HCT116 (cell line): ENCODE measurements at regions not wholly inside any gene's neighbourhood (a gene's known extent, or its start where the extent isn't known, plus 50 kb on each side); places are given as distances from the start of the nearest gene placed in this dataset.

Experiments used
- ATAC-seq: fragments of 200-7000 bp; cut with Tn5 transposase; 2 replicates; pipeline ENCODE4 v1.9.1; 2020; ENCODE audit warnings: mild to moderate bottlenecking, moderate library complexity
- BruUV-seq: library from RNA; stranded (reverse); fragments of 400-500 nt; replicated peaks from 2 replicates; lab custom pipeline; 2021; lab: Mats Ljungman, UMichigan
- CTCF ChIA-PET: fragments of 300-600 bp; sonication (Branson Sonifier 250); formaldehyde crosslinking; loops from one replicate; lab custom pipeline; 2021; ENCODE audit warnings: antibody characterized with exemption; lab: Charles Lee
- POLR2A ChIA-PET: fragments of 300-600, 350-600 bp; sonication (Branson Sonifier 250); formaldehyde crosslinking; loops from one replicate; lab custom pipeline; 2021; ENCODE audit warnings: antibody characterized with exemption; lab: Charles Lee
- RAD21 ChIA-PET, 2 experiments: fragments of 300-600 bp; sonication (Branson Sonifier 250); formaldehyde crosslinking; loops; one replicate each; lab custom pipeline; 2023; ENCODE audit warnings: low total read pairs in 2 of 2; ENCODE audit not compliant: uncharacterized antibody in 2 of 2, unreplicated experiment in 2 of 2, low non-redundant PET in 1 of 2; lab: Charles Lee
- DNase-seq: peaks from one replicate; pipeline ENCODE4 v3.0.0-alpha.2; 2010; ENCODE audit warnings: low read depth, low spot score
- H2AFZ ChIP-seq: fragments of 200-600 bp; shearing (Covaris generic), sonication (generic); 2 replicates; pipeline ENCODE4 v1.6.1; 2017; ENCODE audit warnings: low read depth, mixed run types, mixed read lengths, antibody characterized with exemption, low read length; ENCODE audit not compliant: poor library complexity, severe bottlenecking
- H3K27ac ChIP-seq: 2 replicates; pipeline ENCODE4 v1.5.1; 2012; ENCODE audit warnings: low read depth, low read length
- H3K27me3 ChIP-seq: fragments of 200-600 bp; sonication (generic); 2 replicates; pipeline ENCODE4 v1.6.1; 2016; ENCODE audit warnings: mixed run types, low read length, mixed read lengths; ENCODE audit not compliant: insufficient read depth
- H3K36me3 ChIP-seq, 2 experiments: fragments of 200-500 bp in 1 of 2; fragments of 200-600 bp in 1 of 2; sonication (Bioruptor generic) in 1 of 2; sonication (generic) in 1 of 2; 2 replicates each; pipeline versions ENCODE4 v1.5.1 to v1.6.1; 2014 to 2016; ENCODE audit warnings: low read length in 2 of 2, inconsistent platforms in 1 of 2, mixed read lengths in 1 of 2, mixed run types in 1 of 2; ENCODE audit not compliant: insufficient read depth in 2 of 2, control insufficient read depth in 1 of 2
- H3K4me1 ChIP-seq, 2 experiments: fragments of 200-600 bp in 1 of 2; sonication (generic) in 1 of 2; 2 replicates each; pipeline versions ENCODE4 v1.5.1 to v1.6.1; 2012 to 2017; ENCODE audit warnings: low read length in 2 of 2, inconsistent platforms in 1 of 2, mild to moderate bottlenecking in 1 of 2, mixed read lengths in 1 of 2, mixed run types in 1 of 2, moderate library complexity in 1 of 2; ENCODE audit not compliant: insufficient read depth in 2 of 2, control insufficient read depth in 1 of 2
- H3K4me2 ChIP-seq: fragments of 200-600 bp; sonication (generic); 2 replicates; pipeline ENCODE4 v1.6.1; 2017; ENCODE audit warnings: mixed run types, low read length, mixed read lengths
- H3K4me3 ChIP-seq, 2 experiments: fragments of 200-600 bp in 1 of 2; sonication (generic) in 1 of 2; replicated peaks in 1 of 2; 2 replicates each; pipeline ENCODE4 v1.5.1; 2011 to 2016; ENCODE audit warnings: low read length in 2 of 2, control low read depth in 1 of 2, low read depth in 1 of 2, mild to moderate bottlenecking in 1 of 2, mixed read lengths in 1 of 2, mixed run types in 1 of 2
- H3K79me2 ChIP-seq: fragments of 200-600 bp; sonication (generic); 2 replicates; pipeline ENCODE4 v1.6.1; 2017; ENCODE audit warnings: mild to moderate bottlenecking, mixed run types, low read length, moderate library complexity, mixed read lengths; ENCODE audit not compliant: insufficient read depth
- H3K9ac ChIP-seq: fragments of 200-600 bp; sonication (generic); 2 replicates; pipeline ENCODE4 v1.6.1; 2016; ENCODE audit warnings: low read length, mixed read lengths
- H3K9me2 ChIP-seq: fragments of 200-600 bp; sonication (generic), shearing (Covaris generic); 2 replicates; pipeline ENCODE4 v1.6.1; 2017; ENCODE audit warnings: mixed run types, mild to moderate bottlenecking, moderate library complexity; ENCODE audit not compliant: insufficient read depth
- H3K9me3 ChIP-seq, 2 experiments: fragments of 200-500 bp in 1 of 2; fragments of 200-600 bp in 1 of 2; sonication (Bioruptor generic) in 1 of 2; sonication (generic) in 1 of 2; 2 replicates each; pipeline ENCODE4 v1.6.1; 2014 to 2017; ENCODE audit warnings: low read length in 2 of 2, mixed read lengths in 2 of 2, inconsistent platforms in 1 of 2, low read depth in 1 of 2, mild to moderate bottlenecking in 1 of 2, mixed run types in 1 of 2, moderate library complexity in 1 of 2; ENCODE audit not compliant: control insufficient read depth in 1 of 2, insufficient read depth in 1 of 2
- H4K20me1 ChIP-seq: fragments of 200-600 bp; sonication (generic), shearing (Covaris generic); 2 replicates; pipeline ENCODE4 v1.6.1; 2017; ENCODE audit warnings: mixed run types, mild to moderate bottlenecking, moderate library complexity; ENCODE audit not compliant: insufficient read depth
- CBX3 ChIP-seq: IDR thresholded peaks from 2 replicates; pipeline ENCODE4 v1.6.1; 2012; ENCODE audit warnings: low read depth
- CEBPB ChIP-seq: IDR thresholded peaks from 2 replicates; pipeline ENCODE4 v1.6.1; 2012; ENCODE audit warnings: low read depth
- EGR1 ChIP-seq: IDR thresholded peaks from 2 replicates; pipeline ENCODE4 v1.6.1; 2012; ENCODE audit warnings: low read depth
- POLR2A ChIP-seq: IDR thresholded peaks from 2 replicates; pipeline ENCODE4 v1.7.0; 2011; ENCODE audit warnings: borderline replicate concordance; ENCODE audit not compliant: insufficient read depth, insufficient read length; ENCODE audit errors: extremely low read depth
- POLR2AphosphoS5 ChIP-seq: IDR thresholded peaks from 2 replicates; pipeline ENCODE4 v1.6.1; 2011; ENCODE audit warnings: mild to moderate bottlenecking, low read depth, low read length, moderate library complexity
- SIN3A ChIP-seq: IDR thresholded peaks from 2 replicates; pipeline ENCODE4 v1.6.1; 2012; ENCODE audit warnings: low read depth
- SP1 ChIP-seq: IDR thresholded peaks from 2 replicates; pipeline ENCODE4 v1.6.1; 2012; ENCODE audit warnings: low read depth
- SRF ChIP-seq: IDR thresholded peaks from 2 replicates; pipeline ENCODE4 v1.6.1; 2012; ENCODE audit warnings: low read depth
- TCF7L2 ChIP-seq: IDR thresholded peaks from 2 replicates; pipeline ENCODE4 v1.7.0; 2011; ENCODE audit warnings: borderline replicate concordance, inconsistent platforms; ENCODE audit not compliant: insufficient read depth, insufficient read length; ENCODE audit errors: extremely low read depth
- YY1 ChIP-seq: IDR thresholded peaks from 2 replicates; pipeline ENCODE4 v1.6.1; 2011; ENCODE audit warnings: low read length, low read depth, moderate library complexity, mild to moderate bottlenecking; ENCODE audit not compliant: insufficient replicate concordance; ENCODE audit errors: extremely low read depth
- ZFX ChIP-seq: fragments of 450-650 bp; IDR thresholded peaks from 2 replicates; pipeline ENCODE4 v1.6.1; 2017
- ZNF274 ChIP-seq: fragments of 200-500 bp; sonication (Bioruptor generic); IDR thresholded peaks from 2 replicates; pipeline ENCODE4 v1.6.1; 2014; ENCODE audit warnings: mild to moderate bottlenecking, low read depth, low read length, inconsistent platforms
- intact Hi-C: fragments of 100-400 bp; cut with micrococcal nuclease; formaldehyde crosslinking; loops from 2 replicates; pipeline ENCODE4 v1.10.0; 2022
- TF ChIP-seq, protein P1 (sequence below), 3 experiments: fragments of 200-600 bp in 1 of 3; sonication (generic) in 1 of 3; IDR thresholded peaks in 2 of 3; conservative IDR thresholded peaks in 1 of 3; 2 replicates each; pipeline ENCODE4 v1.5.1; 2012 to 2017; ENCODE audit warnings: low read depth in 2 of 3, low read length in 2 of 3, antibody characterized with exemption in 1 of 3, borderline replicate concordance in 1 of 3, control low read depth in 1 of 3, mild to moderate bottlenecking in 1 of 3, mixed read lengths in 1 of 3, mixed run types in 1 of 3, moderate library complexity in 1 of 3; ENCODE audit not compliant: insufficient read depth in 1 of 3
- TF ChIP-seq, protein P2 (sequence below): IDR thresholded peaks from 2 replicates; pipeline ENCODE4 v1.6.1; 2012
- TF ChIP-seq, protein P3 (sequence below): IDR thresholded peaks from 2 replicates; pipeline ENCODE4 v1.6.1; 2011; ENCODE audit warnings: mild to moderate bottlenecking, low read length, moderate library complexity; ENCODE audit not compliant: insufficient replicate concordance; ENCODE audit errors: extremely low read depth

DNA sequence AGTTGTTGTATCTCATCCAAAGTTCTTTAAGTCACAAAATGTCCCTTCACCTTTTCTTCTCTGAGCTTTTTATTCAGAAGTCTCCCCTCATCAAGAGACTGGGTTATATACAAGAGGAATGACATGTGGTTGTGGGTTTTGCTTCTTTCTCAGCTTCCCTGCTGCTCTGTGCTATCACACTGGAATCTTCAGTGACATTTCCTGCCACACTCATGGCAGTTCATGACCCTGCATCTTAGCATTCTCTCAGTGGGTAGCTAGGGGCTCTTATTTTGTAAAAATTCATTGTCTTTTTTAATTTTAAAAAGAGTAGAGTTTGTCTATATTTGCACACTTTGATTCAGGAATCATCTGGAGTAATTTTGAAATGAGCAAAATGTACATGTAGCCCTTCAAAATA lies 236.9 kb upstream of the TMEM229A start:
- H3K79me2 ChIP-seq = no peaks in the 10 kb centered on the region
- no peaks in the 10 kb centered on the region for H3K9me2 ChIP-seq
- no peak overlapping the region for H3K9ac ChIP-seq
- H3K4me2 ChIP-seq = no peak overlapping the region
- no peaks in the 10 kb centered on the region for H3K36me3 ChIP-seq
- ATAC-seq = no peak
- H3K27me3 ChIP-seq = no peaks in the 10 kb centered on the region
- DNase-seq = no peak
- CTCF ChIA-PET = no interaction called here
- POLR2A ChIA-PET = no interaction called here
- intact Hi-C loops = loop anchor here (10.0 kb wide), 1 partner anchor 505 kb away; no protein-coding TSS in a partner anchor
- H3K9me3 ChIP-seq = no peaks in the 10 kb centered on the region
- no peak overlapping the region for H2AFZ ChIP-seq
- no peak for TF ChIP-seq YY1
- no peak for TF ChIP-seq CEBPB
- TF ChIP-seq, protein P1, sequence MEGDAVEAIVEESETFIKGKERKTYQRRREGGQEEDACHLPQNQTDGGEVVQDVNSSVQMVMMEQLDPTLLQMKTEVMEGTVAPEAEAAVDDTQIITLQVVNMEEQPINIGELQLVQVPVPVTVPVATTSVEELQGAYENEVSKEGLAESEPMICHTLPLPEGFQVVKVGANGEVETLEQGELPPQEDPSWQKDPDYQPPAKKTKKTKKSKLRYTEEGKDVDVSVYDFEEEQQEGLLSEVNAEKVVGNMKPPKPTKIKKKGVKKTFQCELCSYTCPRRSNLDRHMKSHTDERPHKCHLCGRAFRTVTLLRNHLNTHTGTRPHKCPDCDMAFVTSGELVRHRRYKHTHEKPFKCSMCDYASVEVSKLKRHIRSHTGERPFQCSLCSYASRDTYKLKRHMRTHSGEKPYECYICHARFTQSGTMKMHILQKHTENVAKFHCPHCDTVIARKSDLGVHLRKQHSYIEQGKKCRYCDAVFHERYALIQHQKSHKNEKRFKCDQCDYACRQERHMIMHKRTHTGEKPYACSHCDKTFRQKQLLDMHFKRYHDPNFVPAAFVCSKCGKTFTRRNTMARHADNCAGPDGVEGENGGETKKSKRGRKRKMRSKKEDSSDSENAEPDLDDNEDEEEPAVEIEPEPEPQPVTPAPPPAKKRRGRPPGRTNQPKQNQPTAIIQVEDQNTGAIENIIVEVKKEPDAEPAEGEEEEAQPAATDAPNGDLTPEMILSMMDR (IDR thresholded peaks at IDR 0.05 in 2 of 3, conservative IDR thresholded peaks at IDR 0.05 in 1 of 3; ENCODE audit: borderline replicate concordance in 1 of 3, insufficient read depth in 1 of 3, low read depth in 2 of 3, low read length in 2 of 3) = no peak
- TF ChIP-seq POLR2AphosphoS5 = no peak
- no peak for TF ChIP-seq ZNF274
- TF ChIP-seq, protein P2, sequence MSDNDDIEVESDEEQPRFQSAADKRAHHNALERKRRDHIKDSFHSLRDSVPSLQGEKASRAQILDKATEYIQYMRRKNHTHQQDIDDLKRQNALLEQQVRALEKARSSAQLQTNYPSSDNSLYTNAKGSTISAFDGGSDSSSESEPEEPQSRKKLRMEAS = no peak
- no peak for TF ChIP-seq SIN3A
- H3K27ac ChIP-seq = no peak overlapping the region
- no peak overlapping the region for H3K4me3 ChIP-seq
- no peaks in the 10 kb centered on the region for H3K4me1 ChIP-seq
- H4K20me1 ChIP-seq = no peaks in the 10 kb centered on the region
- RAD21 ChIA-PET = no interaction called here
- BruUV-seq = no TSS peak

DNA sequence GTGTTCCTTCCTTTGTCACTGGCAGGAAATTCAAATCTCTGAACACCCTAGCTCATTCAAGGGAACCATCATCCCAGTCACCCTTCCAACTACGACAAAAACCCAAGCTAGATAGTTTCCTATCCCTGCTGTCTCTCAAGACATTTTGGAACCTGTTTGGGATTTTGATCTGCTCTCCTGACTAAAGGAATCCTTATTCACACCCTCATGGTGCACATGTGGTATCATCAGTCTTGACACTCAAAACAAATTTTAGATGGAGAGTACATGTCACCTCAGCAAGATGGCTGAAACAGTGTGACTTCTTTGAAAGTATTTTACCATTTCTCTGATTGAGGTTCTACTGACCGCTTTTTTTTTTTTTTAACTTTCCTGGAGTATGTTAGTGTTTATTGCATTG lies 234.3 kb upstream of the TMEM229A start:
- CTCF ChIA-PET = interaction anchor here (0.6 kb wide), 1 partner anchor 8 kb away, joined by 3 read pairs; no protein-coding TSS in a partner anchor
- POLR2A ChIA-PET = no interaction called here
- H2AFZ ChIP-seq = no peak overlapping the region
- DNase-seq = no peak
- no peaks in the 10 kb centered on the region for H3K79me2 ChIP-seq
- H3K4me1 ChIP-seq = no peaks in the 10 kb centered on the region
- H3K4me3 ChIP-seq = no peak overlapping the region
- BruUV-seq = no TSS peak
- H3K27ac ChIP-seq = no peak overlapping the region
- intact Hi-C loops = no loop called here
- no peaks in the 10 kb centered on the region for H3K9me3 ChIP-seq
- H4K20me1 ChIP-seq = no peaks in the 10 kb centered on the region
- no peak for ATAC-seq
- no peaks in the 10 kb centered on the region for H3K36me3 ChIP-seq
- H3K9me2 ChIP-seq = no peaks in the 10 kb centered on the region
- no peak overlapping the region for H3K9ac ChIP-seq
- H3K4me2 ChIP-seq = no peak overlapping the region
- H3K27me3 ChIP-seq = no peaks in the 10 kb centered on the region
- RAD21 ChIA-PET = no interaction called here
- TF ChIP-seq CBX3 (no peak), ZFX (no peak), SP1 (no peak), CEBPB (no peak), EGR1 (no peak), SRF (no peak), POLR2A (no peak), TCF7L2 (no peak)
- TF ChIP-seq, protein P3, sequence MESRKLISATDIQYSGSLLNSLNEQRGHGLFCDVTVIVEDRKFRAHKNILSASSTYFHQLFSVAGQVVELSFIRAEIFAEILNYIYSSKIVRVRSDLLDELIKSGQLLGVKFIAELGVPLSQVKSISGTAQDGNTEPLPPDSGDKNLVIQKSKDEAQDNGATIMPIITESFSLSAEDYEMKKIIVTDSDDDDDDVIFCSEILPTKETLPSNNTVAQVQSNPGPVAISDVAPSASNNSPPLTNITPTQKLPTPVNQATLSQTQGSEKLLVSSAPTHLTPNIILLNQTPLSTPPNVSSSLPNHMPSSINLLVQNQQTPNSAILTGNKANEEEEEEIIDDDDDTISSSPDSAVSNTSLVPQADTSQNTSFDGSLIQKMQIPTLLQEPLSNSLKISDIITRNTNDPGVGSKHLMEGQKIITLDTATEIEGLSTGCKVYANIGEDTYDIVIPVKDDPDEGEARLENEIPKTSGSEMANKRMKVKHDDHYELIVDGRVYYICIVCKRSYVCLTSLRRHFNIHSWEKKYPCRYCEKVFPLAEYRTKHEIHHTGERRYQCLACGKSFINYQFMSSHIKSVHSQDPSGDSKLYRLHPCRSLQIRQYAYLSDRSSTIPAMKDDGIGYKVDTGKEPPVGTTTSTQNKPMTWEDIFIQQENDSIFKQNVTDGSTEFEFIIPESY = no peak
